ENCODE measurements at regions not wholly inside any gene's neighbourhood (a gene's known extent, or its start where the extent isn't known, plus 50 kb on each side); places are given as distances from the start of the nearest gene placed in this dataset.

GRCh38 chr4:75285837-75286236 lies 228.4 kb downstream of the RCHY1 start:
- TF ChIP-seq PHF21A (IDR thresholded peaks at IDR 0.05; ENCODE audit: borderline replicate concordance, low read depth), result no peak
- TF ChIP-seq SMARCA4 (IDR thresholded peaks at IDR 0.05), result no peak
- no peak for TF ChIP-seq MTA3 (IDR thresholded peaks at IDR 0.05; ENCODE audit: borderline replicate concordance)
- no peak for TF ChIP-seq POLR2A (conservative IDR thresholded peaks at IDR 0.05)
- TF ChIP-seq HMG20B (CRISPR knock-in tag; IDR thresholded peaks at IDR 0.05), result no peak
- no peak for TF ChIP-seq CTCF (IDR thresholded peaks at IDR 0.05 in 2 of 3, conservative IDR thresholded peaks at IDR 0.05 in 1 of 3; ENCODE audit: insufficient read depth in 2 of 3, low read depth in 1 of 3, low read length in 3 of 3)
- no peak for TF ChIP-seq SETDB1 (IDR thresholded peaks at IDR 0.05; ENCODE audit: low read length)
- no peak for TF ChIP-seq EP300 (IDR thresholded peaks at IDR 0.05; ENCODE audit: low read length)
- TF ChIP-seq EZH2 (IDR thresholded peaks at IDR 0.05; ENCODE audit: borderline replicate concordance, low read depth, low read length), result no peak
- no peak for TF ChIP-seq MYC (IDR thresholded peaks at IDR 0.05; ENCODE audit: low read depth, low read length)
- TF ChIP-seq MYC (CRISPR knock-in tag; IDR thresholded peaks at IDR 0.05; ENCODE audit: borderline replicate concordance, low read depth), result no peak
- TF ChIP-seq NR3C1 (CRISPR knock-in tag; IDR thresholded peaks at IDR 0.05), result no peak
